ENCODE measurements at regions not wholly inside any gene's neighbourhood (a gene's known extent, or its start where the extent isn't known, plus 50 kb on each side); places are given as distances from the start of the nearest gene placed in this dataset.
"Not testable (repeated sequence)": the region's sequence is repeated elsewhere in the genome, so short reads cannot be mapped to it uniquely, and the experiment has no call there.

DNA sequence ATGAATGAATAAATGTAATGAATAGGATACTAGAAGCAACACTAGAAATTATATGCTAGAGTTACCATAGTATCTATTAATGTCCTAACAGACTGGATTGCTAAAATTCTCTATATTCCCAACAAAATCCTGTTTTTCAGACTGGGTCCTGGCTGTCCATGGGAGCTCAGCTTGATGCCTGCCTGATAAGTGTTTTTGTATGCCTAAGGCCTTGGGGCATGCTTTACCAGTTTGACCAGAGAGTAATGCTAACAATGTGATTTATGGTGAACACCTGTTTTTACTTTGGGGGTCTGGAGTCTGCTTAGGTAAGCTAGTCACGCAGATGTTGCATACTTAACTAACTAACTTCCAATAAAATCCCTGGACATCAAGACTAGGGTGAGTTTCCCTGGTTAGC is 318.8 kb upstream of the DEPDC1 start:
- H3K36me3 ChIP-seq: no peaks in the 10 kb centered on the region
- DNase-seq (ENCODE audit: low read depth in 1 of 2, low spot score in 1 of 2): no peak
- H3K4me1 ChIP-seq (ENCODE audit: low read depth): peaks cover 7% of the 10 kb centered on the region
- TF ChIP-seq, protein P1, sequence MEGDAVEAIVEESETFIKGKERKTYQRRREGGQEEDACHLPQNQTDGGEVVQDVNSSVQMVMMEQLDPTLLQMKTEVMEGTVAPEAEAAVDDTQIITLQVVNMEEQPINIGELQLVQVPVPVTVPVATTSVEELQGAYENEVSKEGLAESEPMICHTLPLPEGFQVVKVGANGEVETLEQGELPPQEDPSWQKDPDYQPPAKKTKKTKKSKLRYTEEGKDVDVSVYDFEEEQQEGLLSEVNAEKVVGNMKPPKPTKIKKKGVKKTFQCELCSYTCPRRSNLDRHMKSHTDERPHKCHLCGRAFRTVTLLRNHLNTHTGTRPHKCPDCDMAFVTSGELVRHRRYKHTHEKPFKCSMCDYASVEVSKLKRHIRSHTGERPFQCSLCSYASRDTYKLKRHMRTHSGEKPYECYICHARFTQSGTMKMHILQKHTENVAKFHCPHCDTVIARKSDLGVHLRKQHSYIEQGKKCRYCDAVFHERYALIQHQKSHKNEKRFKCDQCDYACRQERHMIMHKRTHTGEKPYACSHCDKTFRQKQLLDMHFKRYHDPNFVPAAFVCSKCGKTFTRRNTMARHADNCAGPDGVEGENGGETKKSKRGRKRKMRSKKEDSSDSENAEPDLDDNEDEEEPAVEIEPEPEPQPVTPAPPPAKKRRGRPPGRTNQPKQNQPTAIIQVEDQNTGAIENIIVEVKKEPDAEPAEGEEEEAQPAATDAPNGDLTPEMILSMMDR (IDR thresholded peaks at IDR 0.05; ENCODE audit: low read depth, low read length): no peak
- no peaks in the 10 kb centered on the region for H3K9me3 ChIP-seq (ENCODE audit: low read depth)
- no peaks in the 10 kb centered on the region for H3K27me3 ChIP-seq
- H3K4me3 ChIP-seq: no peak overlapping the region
- no peak overlapping the region for H3K27ac ChIP-seq

- H3K36me3 ChIP-seq; H3K4me1 ChIP-seq (ENCODE audit: low read depth); H3K9me3 ChIP-seq (ENCODE audit: low read depth); H3K27ac ChIP-seq; H3K4me3 ChIP-seq; H3K27me3 ChIP-seq; DNase-seq (ENCODE audit: low read depth in 1 of 2, low spot score in 1 of 2): not testable (repeated sequence)
Measured at GRCh38 chr1:68817505-68818210, 320.8 kb upstream of the DEPDC1 start.

DNA sequence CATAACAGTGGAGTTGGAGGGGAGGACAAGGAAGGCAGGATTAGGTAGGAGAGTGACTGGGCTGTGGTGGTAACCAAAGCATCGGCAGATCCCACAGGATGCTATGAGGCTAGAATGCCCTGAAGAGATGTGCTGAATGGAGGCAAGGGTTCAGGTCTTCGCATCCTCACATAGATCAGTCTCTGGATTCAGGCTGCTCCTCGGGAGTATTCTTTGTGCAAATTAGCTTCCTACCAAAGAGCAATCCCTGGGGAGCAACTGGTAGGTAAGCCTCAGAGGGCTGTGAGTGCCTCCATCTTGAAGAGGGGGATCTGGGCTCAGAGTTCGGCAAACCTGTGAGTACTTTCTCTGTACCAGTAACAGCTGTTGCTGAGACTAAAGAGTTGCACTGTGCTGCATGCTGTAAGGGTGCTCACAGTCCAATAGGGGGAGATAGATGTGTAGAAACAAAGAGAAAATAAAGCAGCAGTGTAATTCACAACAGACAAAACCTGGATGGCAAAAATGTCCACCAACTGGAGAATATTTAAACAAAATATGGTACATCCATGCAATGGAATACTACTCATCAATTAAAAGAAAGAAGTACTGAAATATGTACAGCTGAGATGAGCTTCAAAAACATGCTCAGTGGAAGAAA is 322.4 kb upstream of the DEPDC1 start:
- TF ChIP-seq, protein P1 (IDR thresholded peaks at IDR 0.05; ENCODE audit: low read depth, low read length): peak; percentile 55
- peaks cover 8% of the 10 kb centered on the region for H3K4me1 ChIP-seq (ENCODE audit: low read depth)
- peak; percentile 40 to 51 for DNase-seq (ENCODE audit: low read depth in 1 of 2, low spot score in 1 of 2)
- no peaks in the 10 kb centered on the region for H3K27me3 ChIP-seq
- no peaks in the 10 kb centered on the region for H3K9me3 ChIP-seq (ENCODE audit: low read depth)
- no peak overlapping the region for H3K4me3 ChIP-seq
- no peaks in the 10 kb centered on the region for H3K36me3 ChIP-seq
- H3K27ac ChIP-seq: no peak overlapping the region

- peaks cover 8% of the 10 kb centered on the region for H3K4me1 ChIP-seq (ENCODE audit: low read depth)
- H3K27ac ChIP-seq: no peak overlapping the region
- TF ChIP-seq, protein P1 (IDR thresholded peaks at IDR 0.05; ENCODE audit: low read depth, low read length): no peak
- no peak for DNase-seq (ENCODE audit: low read depth in 1 of 2, low spot score in 1 of 2)
- H3K36me3 ChIP-seq: no peaks in the 10 kb centered on the region
- H3K4me3 ChIP-seq: no peak overlapping the region
- H3K27me3 ChIP-seq: no peaks in the 10 kb centered on the region
- H3K9me3 ChIP-seq (ENCODE audit: low read depth): no peaks in the 10 kb centered on the region
Measured at GRCh38 chr1:68820151-68820550, 323.3 kb upstream of the DEPDC1 start.

- Histone ChIP-seq H3K9me3 (ENCODE audit: low read depth) (no peaks in the 10 kb centered on the region), H3K27me3 (no peaks in the 10 kb centered on the region), H3K36me3 (no peaks in the 10 kb centered on the region), H3K4me1 (ENCODE audit: low read depth) (no peaks in the 10 kb centered on the region), H3K4me3 (no peak overlapping the region), H3K27ac (no peak overlapping the region)
- DNase-seq (ENCODE audit: low read depth in 1 of 2, low spot score in 1 of 2): no peak
- TF ChIP-seq, protein P1 (IDR thresholded peaks at IDR 0.05; ENCODE audit: low read depth, low read length): no peak
Measured at GRCh38 chr1:68826836-68827235, 330.0 kb upstream of the DEPDC1 start.

DNA sequence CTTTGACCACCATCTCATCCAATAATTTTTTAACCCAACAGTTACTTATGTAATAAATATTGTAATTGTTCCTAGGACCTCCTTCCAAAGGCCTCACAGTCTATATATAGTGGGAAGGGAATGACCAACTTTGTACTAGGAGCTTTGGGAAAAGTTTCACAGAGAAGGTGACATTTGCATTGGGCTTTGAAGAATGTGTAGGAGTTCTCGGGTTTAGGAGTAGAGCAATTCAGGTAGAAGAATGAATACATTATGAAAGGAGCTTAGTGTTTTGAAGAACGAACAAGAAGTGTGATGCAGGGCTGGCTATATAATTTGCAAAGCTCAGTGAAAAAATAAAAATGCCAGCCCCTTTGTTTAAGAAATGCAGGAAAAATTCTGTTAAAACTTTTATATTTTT is 330.4 kb upstream of the DEPDC1 start:
- Histone ChIP-seq H3K27ac (no peak overlapping the region), H3K4me1 (ENCODE audit: low read depth) (no peaks in the 10 kb centered on the region), H3K27me3 (no peaks in the 10 kb centered on the region), H3K36me3 (no peaks in the 10 kb centered on the region), H3K4me3 (no peak overlapping the region), H3K9me3 (ENCODE audit: low read depth) (no peaks in the 10 kb centered on the region)
- TF ChIP-seq, protein P1 (IDR thresholded peaks at IDR 0.05; ENCODE audit: low read depth, low read length): no peak
- no peak for DNase-seq (ENCODE audit: low read depth in 1 of 2, low spot score in 1 of 2)

Measured in cardiac muscle cell (in vitro differentiated cells and primary cell).